ENCODE measurements at regions not wholly inside any gene's neighbourhood (a gene's known extent, or its start where the extent isn't known, plus 50 kb on each side); places are given as distances from the start of the nearest gene placed in this dataset.

DNA sequence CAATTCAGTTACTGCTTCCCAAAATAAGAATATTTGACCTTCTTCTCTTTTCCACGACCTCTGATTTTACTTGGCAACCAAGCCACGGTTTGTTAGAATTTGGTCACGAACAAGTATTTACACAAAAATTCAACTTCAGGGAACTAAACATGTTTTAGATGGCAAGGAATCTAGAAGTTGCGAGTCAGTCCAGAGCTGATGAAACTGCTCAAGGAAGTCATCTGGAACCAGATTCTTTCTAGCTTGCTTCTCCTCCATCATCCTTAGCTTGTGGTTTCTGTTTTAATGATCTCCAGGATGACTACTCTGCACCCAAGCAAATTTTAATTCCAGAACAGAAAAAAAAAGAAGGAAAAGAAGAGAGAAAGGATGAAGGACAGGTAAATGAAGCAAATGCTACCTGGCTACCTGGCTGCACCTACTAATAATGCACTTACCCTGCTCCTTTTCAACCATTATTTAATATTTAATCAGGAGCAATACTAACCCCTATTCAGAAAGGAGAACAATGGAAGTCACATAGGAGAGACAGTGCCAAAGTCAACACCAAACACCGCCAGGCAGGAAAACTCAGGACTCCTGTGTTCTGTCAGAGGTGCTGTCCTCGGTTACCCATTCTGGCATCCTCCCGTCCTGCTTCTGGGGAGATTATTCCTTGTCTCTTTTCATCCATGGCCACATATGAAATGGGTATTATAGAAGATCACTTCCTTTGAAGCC lies 54.2 kb upstream of the RGS7 start:
- intact Hi-C loops (cut with micrococcal nuclease) = no loop called here
- H3K4me1 ChIP-seq = no peaks in the 10 kb centered on the region
- TF ChIP-seq, protein P1, sequence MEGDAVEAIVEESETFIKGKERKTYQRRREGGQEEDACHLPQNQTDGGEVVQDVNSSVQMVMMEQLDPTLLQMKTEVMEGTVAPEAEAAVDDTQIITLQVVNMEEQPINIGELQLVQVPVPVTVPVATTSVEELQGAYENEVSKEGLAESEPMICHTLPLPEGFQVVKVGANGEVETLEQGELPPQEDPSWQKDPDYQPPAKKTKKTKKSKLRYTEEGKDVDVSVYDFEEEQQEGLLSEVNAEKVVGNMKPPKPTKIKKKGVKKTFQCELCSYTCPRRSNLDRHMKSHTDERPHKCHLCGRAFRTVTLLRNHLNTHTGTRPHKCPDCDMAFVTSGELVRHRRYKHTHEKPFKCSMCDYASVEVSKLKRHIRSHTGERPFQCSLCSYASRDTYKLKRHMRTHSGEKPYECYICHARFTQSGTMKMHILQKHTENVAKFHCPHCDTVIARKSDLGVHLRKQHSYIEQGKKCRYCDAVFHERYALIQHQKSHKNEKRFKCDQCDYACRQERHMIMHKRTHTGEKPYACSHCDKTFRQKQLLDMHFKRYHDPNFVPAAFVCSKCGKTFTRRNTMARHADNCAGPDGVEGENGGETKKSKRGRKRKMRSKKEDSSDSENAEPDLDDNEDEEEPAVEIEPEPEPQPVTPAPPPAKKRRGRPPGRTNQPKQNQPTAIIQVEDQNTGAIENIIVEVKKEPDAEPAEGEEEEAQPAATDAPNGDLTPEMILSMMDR (IDR thresholded peaks at IDR 0.05; ENCODE audit: borderline replicate concordance) = no peak
- no peaks in the 10 kb centered on the region for H3K36me3 ChIP-seq
- H3K27me3 ChIP-seq (ENCODE audit: low read depth) = peaks cover 5% of the 10 kb centered on the region
- H3K27ac ChIP-seq (replicated peaks) = no peak overlapping the region
- no peaks in the 10 kb centered on the region for H3K9me3 ChIP-seq (replicated peaks)
- H3K4me3 ChIP-seq = no peak overlapping the region
- DNase-seq = no peak

- H3K4me1 ChIP-seq = no peaks in the 10 kb centered on the region
- TF ChIP-seq, protein P1 (IDR thresholded peaks at IDR 0.05; ENCODE audit: borderline replicate concordance) = no peak
- DNase-seq = no peak
- H3K27me3 ChIP-seq (ENCODE audit: low read depth) = no peaks in the 10 kb centered on the region
- no peaks in the 10 kb centered on the region for H3K9me3 ChIP-seq (replicated peaks)
- intact Hi-C loops (cut with micrococcal nuclease) = no loop called here
- no peak overlapping the region for H3K4me3 ChIP-seq
- H3K36me3 ChIP-seq = no peaks in the 10 kb centered on the region
- H3K27ac ChIP-seq (replicated peaks) = no peak overlapping the region
Measured at GRCh38 chr1:241408170-241408569, 51.2 kb upstream of the RGS7 start.
